D721Med (cell line): ENCODE measurements at regions not wholly inside any gene's neighbourhood (a gene's known extent, or its start where the extent isn't known, plus 50 kb on each side); places are given as distances from the start of the nearest gene placed in this dataset.

ENCODE experiments used
- DNase-seq: peaks from one replicate; pipeline ENCODE4 v3.0.0; 2011; ENCODE audit warnings: low spot score; ENCODE audit not compliant: insufficient read length
- FAIRE-seq: peaks from 2 replicates; lab custom pipeline; 2011; peaks lifted over from hg19 to GRCh38; lab: Jason Lieb, UNC
- CTCF ChIP-seq: IDR thresholded peaks from 2 replicates; pipeline ENCODE4 v1.5.1; 2012; ENCODE audit warnings: mild to moderate bottlenecking, control low read depth; ENCODE audit not compliant: insufficient read depth; ENCODE audit errors: missing control alignments

DNA sequence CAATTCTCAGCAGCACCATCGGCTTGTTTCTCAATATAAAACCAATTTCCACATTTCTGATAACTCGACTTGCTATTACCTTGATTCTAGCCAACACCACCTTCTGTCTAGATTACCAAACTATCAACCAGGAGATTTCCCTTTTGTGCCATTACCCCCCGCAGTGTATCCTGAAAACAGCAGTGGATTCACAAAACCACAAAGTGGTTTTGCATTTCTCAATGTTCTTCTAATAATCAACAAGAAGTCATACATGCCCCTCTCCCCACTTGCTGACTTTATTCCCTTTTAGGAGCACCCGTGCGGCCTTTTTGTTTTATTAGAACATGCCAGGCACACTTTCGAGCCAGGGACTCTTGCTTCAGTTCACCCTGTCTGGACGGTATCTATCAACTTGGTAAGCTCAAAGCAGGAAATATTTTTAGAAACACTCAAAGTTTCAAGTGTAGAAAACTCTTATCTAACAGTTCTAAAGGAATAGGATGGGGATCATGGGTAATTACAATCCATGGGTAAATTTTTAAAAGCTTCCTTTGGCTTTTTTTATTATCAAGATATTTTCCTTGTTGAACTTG, 967.4 kb downstream of the EFNB2 start:
- FAIRE-seq = no peak
- DNase-seq = no peak
- TF ChIP-seq CTCF = no peak

DNA sequence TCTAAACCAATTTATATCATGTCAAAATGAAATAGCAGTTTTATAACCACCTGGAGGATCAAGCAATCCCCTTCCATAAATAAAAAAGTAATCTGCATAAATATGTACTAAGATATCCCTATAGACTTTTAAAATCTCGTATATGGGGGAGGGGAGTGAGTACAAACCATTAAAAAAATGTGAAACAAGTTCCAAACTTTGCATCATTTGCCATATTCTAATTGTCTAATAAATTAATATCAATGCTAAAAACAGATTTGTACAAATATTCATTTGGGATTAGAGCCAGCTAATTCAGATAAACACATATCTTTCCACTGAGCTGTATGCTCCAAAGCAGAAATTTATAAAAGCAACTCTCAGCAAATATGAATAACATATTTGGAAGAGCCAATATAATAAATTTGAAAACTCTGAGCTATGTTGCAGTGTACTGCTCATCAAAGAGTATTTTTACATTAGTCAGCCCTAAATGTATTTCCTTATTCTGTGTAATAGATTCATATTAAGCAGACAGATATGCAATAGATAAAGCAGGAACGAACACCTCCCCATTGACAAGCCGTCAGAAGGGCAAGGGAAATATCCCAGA, 970.2 kb downstream of the EFNB2 start:
- no peak for TF ChIP-seq CTCF
- DNase-seq (no peak), FAIRE-seq (no peak)

GRCh38 chr13:105552078-105552477, 983.4 kb downstream of the EFNB2 start:
- no peak for TF ChIP-seq CTCF
- FAIRE-seq (no peak), DNase-seq (no peak)

DNA sequence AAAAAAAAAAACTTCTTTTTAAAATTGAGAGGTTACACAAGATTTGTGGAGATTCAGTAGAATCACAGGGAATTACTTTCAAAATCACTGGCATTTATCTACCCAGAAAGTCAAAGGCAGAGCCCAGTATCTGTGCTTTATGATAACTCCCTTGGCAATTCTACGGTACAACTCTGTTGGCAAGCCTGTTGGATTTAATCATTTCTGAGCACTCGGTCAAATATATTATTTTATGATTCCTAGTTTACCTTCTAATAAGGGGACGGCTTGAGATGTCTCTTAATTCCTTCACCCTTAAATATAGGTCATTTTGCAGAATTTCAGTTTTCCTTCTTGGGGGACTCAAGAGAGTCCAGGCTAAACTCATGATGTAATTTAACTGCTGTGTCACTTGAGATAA, 987.6 kb downstream of the EFNB2 start:
- no peak for DNase-seq
- no peak for TF ChIP-seq CTCF
- no peak for FAIRE-seq

- no peak for TF ChIP-seq CTCF
- FAIRE-seq = no peak
- DNase-seq = no peak
These were observed 989.7 kb downstream of the EFNB2 start for GRCh38 chr13:105545811-105546210.

DNA sequence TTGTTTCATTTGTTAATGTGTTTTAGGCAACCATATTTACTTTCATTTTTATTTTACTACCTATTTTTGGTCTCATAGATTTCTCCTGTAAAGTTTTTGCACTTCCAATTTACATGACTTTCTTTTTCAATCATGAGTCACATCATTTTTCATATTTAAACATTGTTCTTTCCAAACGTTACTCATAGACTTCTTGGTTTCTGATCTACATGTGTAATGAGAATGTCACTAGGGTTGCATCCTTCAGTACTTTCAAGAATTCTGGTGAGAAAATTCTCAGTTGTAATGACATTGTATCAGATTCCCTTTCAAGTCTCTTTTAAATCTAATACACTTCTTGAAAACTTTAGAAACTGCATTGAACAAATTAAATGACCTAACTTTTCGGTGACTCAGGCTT, 991.7 kb downstream of the EFNB2 start:
- DNase-seq (no peak), FAIRE-seq (no peak)
- TF ChIP-seq CTCF = no peak

- no peak for DNase-seq
- no peak for TF ChIP-seq CTCF
- FAIRE-seq = no peak
These were observed 993.9 kb downstream of the EFNB2 start for GRCh38 chr13:105541565-105541964.
